Keratinocyte (primary cell): ENCODE measurements at regions not wholly inside any gene's neighbourhood (a gene's known extent, or its start where the extent isn't known, plus 50 kb on each side); places are given as distances from the start of the nearest gene placed in this dataset.

Source experiments
- DNase-seq: peaks from one replicate; pipeline ENCODE4 v3.0.0-alpha.2; 2011; ENCODE audit warnings: low read depth, missing footprints, low spot score
- FAIRE-seq: peaks from 2 replicates; lab custom pipeline; 2011; peaks lifted over from hg19 to GRCh38; lab: Jason Lieb, UNC
- H2AFZ ChIP-seq: 2 replicates; pipeline ENCODE4 v1.6.0; 2012; ENCODE audit warnings: low read length, control low read depth, inconsistent platforms; ENCODE audit not compliant: control insufficient read depth
- H3K27ac ChIP-seq: 2 replicates; pipeline ENCODE4 v1.5.1; 2011; ENCODE audit warnings: low read length; ENCODE audit not compliant: control insufficient read depth, insufficient read depth
- H3K27me3 ChIP-seq: 3 replicates; pipeline ENCODE4 v1.6.0; 2011; ENCODE audit warnings: low read length; ENCODE audit not compliant: control insufficient read depth, insufficient read depth; ENCODE audit errors: extremely low read depth
- H3K36me3 ChIP-seq, 2 experiments: 2 replicates in 1 of 2; 3 replicates in 1 of 2; pipeline ENCODE4 v1.5.1; 2011; ENCODE audit warnings: low read length in 2 of 2, mild to moderate bottlenecking in 1 of 2; ENCODE audit not compliant: control insufficient read depth in 2 of 2, insufficient read depth in 2 of 2; ENCODE audit errors: extremely low read depth in 1 of 2
- H3K4me1 ChIP-seq: 3 replicates; pipeline ENCODE4 v1.5.1; 2011; ENCODE audit warnings: low read length; ENCODE audit not compliant: control insufficient read depth, insufficient read depth; ENCODE audit errors: extremely low read depth
- H3K4me2 ChIP-seq: 3 replicates; pipeline ENCODE4 v1.6.0; 2011; ENCODE audit warnings: low read depth, low read length; ENCODE audit not compliant: control insufficient read depth, insufficient read depth; ENCODE audit errors: extremely low read depth
- H3K4me3 ChIP-seq, 3 experiments: fragments of 200-600 bp in 1 of 3; sonication (generic) in 1 of 3; 2 replicates in 2 of 3; 3 replicates in 1 of 3; pipeline ENCODE4 v1.5.1; 2011 to 2016; ENCODE audit warnings: low read length in 3 of 3, mild to moderate bottlenecking in 3 of 3, control low read depth in 2 of 3, inconsistent platforms in 1 of 3, low read depth in 1 of 3, mixed read lengths in 1 of 3, mixed run types in 1 of 3, moderate library complexity in 1 of 3; ENCODE audit not compliant: control insufficient read depth in 2 of 3, insufficient read depth in 2 of 3; ENCODE audit errors: extremely low read depth in 1 of 3
- H3K79me2 ChIP-seq: 2 replicates; pipeline ENCODE4 v1.6.0; 2012; ENCODE audit warnings: low read length; ENCODE audit not compliant: control insufficient read depth, insufficient read depth
- H3K9ac ChIP-seq: 3 replicates; pipeline ENCODE4 v1.6.0; 2011; ENCODE audit warnings: low read length; ENCODE audit not compliant: control insufficient read depth, insufficient read depth; ENCODE audit errors: extremely low read depth
- H3K9me1 ChIP-seq: 3 replicates; pipeline ENCODE4 v1.6.0; 2011; ENCODE audit warnings: low read length; ENCODE audit not compliant: control insufficient read depth, insufficient read depth; ENCODE audit errors: extremely low read depth
- H3K9me3 ChIP-seq: 2 replicates; pipeline ENCODE4 v1.5.1; 2012; ENCODE audit warnings: low read depth, low read length; ENCODE audit not compliant: control insufficient read depth
- H4K20me1 ChIP-seq: 3 replicates; pipeline ENCODE4 v1.6.0; 2011; ENCODE audit warnings: low read length; ENCODE audit not compliant: control insufficient read depth, insufficient read depth; ENCODE audit errors: extremely low read depth
- EZH2 ChIP-seq: IDR thresholded peaks from one replicate; pipeline ENCODE4 v1.6.1; 2012; ENCODE audit warnings: inconsistent platforms, mild to moderate bottlenecking, low read length, moderate library complexity
- dilution Hi-C: fragments of 300-500 bp; cut with MboI; formaldehyde crosslinking; loops from one replicate; pipeline ENCODE4 v1.7.0; 2020; ENCODE audit warnings: low sequenced_read_pairs; ENCODE audit not compliant: extremely low pct_ligation_motif_present
- TF ChIP-seq, protein P1 (sequence below), 3 experiments: IDR thresholded peaks in 1 of 3; conservative IDR thresholded peaks in 1 of 3; optimal IDR thresholded peaks in 1 of 3; 2 replicates in 2 of 3; 3 replicates in 1 of 3; pipeline versions ENCODE3 to v1.5.1; 2011; ENCODE audit warnings: low read length in 3 of 3, mild to moderate bottlenecking in 3 of 3, moderate library complexity in 2 of 3, control low read depth in 1 of 3, inconsistent platforms in 1 of 3; ENCODE audit not compliant: insufficient read depth in 2 of 3; ENCODE audit errors: extremely low read depth in 1 of 3

DNA sequence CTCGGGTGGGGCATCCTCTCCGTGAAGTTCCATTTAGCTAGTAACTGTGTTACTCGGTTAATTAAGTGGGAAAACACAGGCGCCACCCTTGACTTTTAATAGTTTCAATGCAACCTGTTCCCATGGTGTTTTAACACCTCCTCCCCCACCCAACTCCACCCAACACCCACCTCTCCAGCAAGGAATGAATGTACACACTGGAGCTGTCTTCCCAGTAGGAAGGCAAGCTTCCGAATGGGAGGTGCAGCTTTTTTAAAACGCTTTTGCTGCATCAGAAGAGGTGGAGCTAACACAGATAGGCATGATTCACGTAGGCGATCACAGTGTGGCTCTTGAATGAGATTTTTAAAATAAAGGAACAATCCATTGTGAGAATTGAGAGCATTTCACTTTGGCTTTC is 73.8 kb upstream of the AGAP1 start:
- H3K36me3 ChIP-seq = no peaks in the 10 kb centered on the region
- no peak overlapping the region for H3K4me3 ChIP-seq
- dilution Hi-C loops = no loop called here
- DNase-seq (no peak), FAIRE-seq (no peak)
- no peak overlapping the region for H3K27ac ChIP-seq
- H3K9me3 ChIP-seq = no peaks in the 10 kb centered on the region
- no peak overlapping the region for H3K9ac ChIP-seq
- no peaks in the 10 kb centered on the region for H4K20me1 ChIP-seq
- TF ChIP-seq, protein P1, sequence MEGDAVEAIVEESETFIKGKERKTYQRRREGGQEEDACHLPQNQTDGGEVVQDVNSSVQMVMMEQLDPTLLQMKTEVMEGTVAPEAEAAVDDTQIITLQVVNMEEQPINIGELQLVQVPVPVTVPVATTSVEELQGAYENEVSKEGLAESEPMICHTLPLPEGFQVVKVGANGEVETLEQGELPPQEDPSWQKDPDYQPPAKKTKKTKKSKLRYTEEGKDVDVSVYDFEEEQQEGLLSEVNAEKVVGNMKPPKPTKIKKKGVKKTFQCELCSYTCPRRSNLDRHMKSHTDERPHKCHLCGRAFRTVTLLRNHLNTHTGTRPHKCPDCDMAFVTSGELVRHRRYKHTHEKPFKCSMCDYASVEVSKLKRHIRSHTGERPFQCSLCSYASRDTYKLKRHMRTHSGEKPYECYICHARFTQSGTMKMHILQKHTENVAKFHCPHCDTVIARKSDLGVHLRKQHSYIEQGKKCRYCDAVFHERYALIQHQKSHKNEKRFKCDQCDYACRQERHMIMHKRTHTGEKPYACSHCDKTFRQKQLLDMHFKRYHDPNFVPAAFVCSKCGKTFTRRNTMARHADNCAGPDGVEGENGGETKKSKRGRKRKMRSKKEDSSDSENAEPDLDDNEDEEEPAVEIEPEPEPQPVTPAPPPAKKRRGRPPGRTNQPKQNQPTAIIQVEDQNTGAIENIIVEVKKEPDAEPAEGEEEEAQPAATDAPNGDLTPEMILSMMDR (optimal IDR thresholded peaks at IDR 0.05 in 1 of 3, IDR thresholded peaks at IDR 0.05 in 1 of 3, conservative IDR thresholded peaks at IDR 0.05 in 1 of 3; ENCODE audit: extremely low read depth in 1 of 3, insufficient read depth in 2 of 3, low read length in 3 of 3) = no peak
- TF ChIP-seq EZH2 = no peak
- H3K4me2 ChIP-seq = no peak overlapping the region
- no peaks in the 10 kb centered on the region for H3K9me1 ChIP-seq
- H3K4me1 ChIP-seq = no peaks in the 10 kb centered on the region
- H3K27me3 ChIP-seq = no peaks in the 10 kb centered on the region
- no peak overlapping the region for H2AFZ ChIP-seq
- H3K79me2 ChIP-seq = no peaks in the 10 kb centered on the region

DNA sequence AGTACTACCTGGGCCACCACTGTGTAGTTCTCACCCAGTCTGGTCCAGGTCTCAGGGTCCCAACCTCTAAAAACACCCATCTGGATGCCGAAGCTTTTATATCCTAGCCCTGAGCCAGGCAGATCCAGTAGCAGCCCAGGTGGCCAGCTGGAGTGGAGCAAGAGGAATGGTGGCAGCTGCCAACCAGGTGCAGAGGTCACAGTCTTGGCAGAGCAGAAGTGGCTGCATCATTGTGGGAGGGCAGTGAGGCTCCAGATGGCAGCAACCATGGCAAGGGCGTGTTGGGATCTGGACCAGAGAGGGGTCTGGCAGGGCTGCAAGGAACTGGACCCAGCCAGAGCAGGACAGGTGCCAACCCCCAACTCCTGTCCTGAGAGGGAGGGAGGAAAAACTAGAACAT is 72.2 kb upstream of the AGAP1 start:
- FAIRE-seq (no peak), DNase-seq (no peak)
- Histone ChIP-seq H3K36me3 (no peaks in the 10 kb centered on the region), H3K4me3 (no peak overlapping the region), H4K20me1 (no peaks in the 10 kb centered on the region), H3K27ac (no peak overlapping the region), H3K9ac (no peak overlapping the region), H3K27me3 (no peaks in the 10 kb centered on the region), H3K9me1 (no peaks in the 10 kb centered on the region), H3K4me1 (no peaks in the 10 kb centered on the region), H3K79me2 (no peaks in the 10 kb centered on the region), H3K9me3 (no peaks in the 10 kb centered on the region), H2AFZ (no peak overlapping the region), H3K4me2 (no peak overlapping the region)
- no peak for TF ChIP-seq EZH2
- TF ChIP-seq, protein P1 (optimal IDR thresholded peaks at IDR 0.05 in 1 of 3, IDR thresholded peaks at IDR 0.05 in 1 of 3, conservative IDR thresholded peaks at IDR 0.05 in 1 of 3; ENCODE audit: extremely low read depth in 1 of 3, insufficient read depth in 2 of 3, low read length in 3 of 3) = no peak
- dilution Hi-C loops = no loop called here
